Esophagus muscularis mucosa (tissue), 4 donors: ENCODE measurements at regions not wholly inside any gene's neighbourhood (a gene's known extent, or its start where the extent isn't known, plus 50 kb on each side); places are given as distances from the start of the nearest gene placed in this dataset.
A peak's percentile ranks its signal among the peaks of the same experiment; 100 is the strongest.

Experiments used
- DNase-seq: peaks from one replicate; pipeline ENCODE4 v3.0.0-alpha.2; 2017; ENCODE audit errors: extremely low spot score
- H3K27ac ChIP-seq, 4 donors: fragments of 200-600 bp; sonication (generic); replicated peaks in 1 of 4; 1 replicate in 3 of 4; 2 replicates in 1 of 4; pipeline ENCODE4 v1.5.1; 2016 to 2019; ENCODE audit warnings: mild to moderate bottlenecking in 1 of 4
- H3K27me3 ChIP-seq, 4 donors: fragments of 200-600 bp; sonication (generic); one replicate each; pipeline versions ENCODE4 v1.5.1 to v1.6.0; 2016 to 2019
- H3K36me3 ChIP-seq, 4 donors: fragments of 200-600 bp; sonication (generic); one replicate each; pipeline ENCODE4 v1.5.1; 2016 to 2019
- H3K4me1 ChIP-seq, 4 donors: fragments of 200-600 bp; sonication (generic); one replicate each; pipeline ENCODE4 v1.5.1; 2016 to 2019
- H3K4me3 ChIP-seq, 4 donors: fragments of 200-600 bp; sonication (generic); 1 replicate in 2 of 4; 2 replicates in 2 of 4; pipeline ENCODE4 v1.5.1; 2016 to 2019; ENCODE audit warnings: mild to moderate bottlenecking in 4 of 4, moderate library complexity in 1 of 4
- H3K9me3 ChIP-seq, 4 donors: fragments of 200-600 bp; sonication (generic); 1 replicate in 3 of 4; 2 replicates in 1 of 4; pipeline ENCODE4 v1.5.1; 2016 to 2019
- EP300 ChIP-seq: sonication (generic); formaldehyde crosslinking; IDR thresholded peaks from one replicate; pipeline ENCODE4 v1.6.1; 2017; ENCODE audit warnings: antibody characterized with exemption
- POLR2A ChIP-seq: fragments of 450-650 bp; IDR thresholded peaks from one replicate; pipeline ENCODE4 v1.6.1; 2017; ENCODE audit warnings: antibody characterized with exemption, moderate library complexity, mild to moderate bottlenecking, low read depth
- POLR2AphosphoS5 ChIP-seq, 2 donors: sonication (generic); formaldehyde crosslinking; IDR thresholded peaks; one replicate each; pipeline ENCODE4 v1.6.1; 2017; ENCODE audit warnings: antibody characterized with exemption in 2 of 2
- WGBS: methylation state at CpG from one replicate; pipeline ENCODE4 v1.1.5; 2018; 5-methylcytosine and 5-hydroxymethylcytosine counted together
- intact Hi-C: fragments of 100-400 bp; cut with DNase I; formaldehyde crosslinking; loops from one replicate; pipeline ENCODE4 v1.15.1; 2023
- TF ChIP-seq, protein P1 (sequence below), 3 experiments: fragments of 200-600 bp in 2 of 3; fragments of 450-650 bp in 1 of 3; sonication (generic) in 2 of 3; IDR thresholded peaks; one replicate each; pipeline ENCODE4 v1.5.1; 2017 to 2019; ENCODE audit warnings: antibody characterized with exemption in 3 of 3, mild to moderate bottlenecking in 2 of 3, moderate library complexity in 1 of 3

DNA sequence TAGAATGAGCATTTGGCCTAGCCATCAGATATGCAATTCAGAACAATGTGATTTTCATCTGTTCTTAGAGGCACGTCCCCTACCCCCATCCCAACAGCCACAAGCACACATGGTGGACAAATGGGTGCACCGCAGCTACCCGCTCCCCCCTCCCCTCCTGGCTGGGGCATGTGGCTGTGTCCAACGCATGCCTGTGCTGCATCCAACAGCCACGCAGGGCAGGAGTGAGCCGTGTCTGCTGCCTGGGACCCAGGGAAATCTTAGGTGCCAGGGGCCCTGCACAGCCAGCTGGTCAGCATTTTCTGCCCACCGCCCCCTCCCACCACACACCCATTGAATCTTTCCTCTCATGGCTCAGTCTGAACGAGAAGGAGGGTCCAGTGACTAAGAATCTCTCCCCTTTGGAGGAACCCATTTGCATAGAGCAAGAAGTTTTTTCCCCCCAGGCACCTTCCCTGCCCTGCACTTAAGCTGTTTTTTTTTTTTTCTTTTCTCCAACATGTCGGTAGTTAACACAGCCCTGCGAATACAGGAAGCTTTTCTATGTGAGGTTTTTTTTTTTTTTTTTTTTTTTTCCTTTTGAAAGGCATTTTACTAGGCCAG is 138.9 kb downstream of the WDR11 start:
- no peak overlapping the region for H3K4me3 ChIP-seq
- DNase-seq: peak; percentile 31
- TF ChIP-seq EP300: no peak
- TF ChIP-seq POLR2A: no peak
- TF ChIP-seq POLR2AphosphoS5 (IDR thresholded peaks at IDR 0.05): no peak
- TF ChIP-seq, protein P1, sequence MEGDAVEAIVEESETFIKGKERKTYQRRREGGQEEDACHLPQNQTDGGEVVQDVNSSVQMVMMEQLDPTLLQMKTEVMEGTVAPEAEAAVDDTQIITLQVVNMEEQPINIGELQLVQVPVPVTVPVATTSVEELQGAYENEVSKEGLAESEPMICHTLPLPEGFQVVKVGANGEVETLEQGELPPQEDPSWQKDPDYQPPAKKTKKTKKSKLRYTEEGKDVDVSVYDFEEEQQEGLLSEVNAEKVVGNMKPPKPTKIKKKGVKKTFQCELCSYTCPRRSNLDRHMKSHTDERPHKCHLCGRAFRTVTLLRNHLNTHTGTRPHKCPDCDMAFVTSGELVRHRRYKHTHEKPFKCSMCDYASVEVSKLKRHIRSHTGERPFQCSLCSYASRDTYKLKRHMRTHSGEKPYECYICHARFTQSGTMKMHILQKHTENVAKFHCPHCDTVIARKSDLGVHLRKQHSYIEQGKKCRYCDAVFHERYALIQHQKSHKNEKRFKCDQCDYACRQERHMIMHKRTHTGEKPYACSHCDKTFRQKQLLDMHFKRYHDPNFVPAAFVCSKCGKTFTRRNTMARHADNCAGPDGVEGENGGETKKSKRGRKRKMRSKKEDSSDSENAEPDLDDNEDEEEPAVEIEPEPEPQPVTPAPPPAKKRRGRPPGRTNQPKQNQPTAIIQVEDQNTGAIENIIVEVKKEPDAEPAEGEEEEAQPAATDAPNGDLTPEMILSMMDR (IDR thresholded peaks at IDR 0.05): no peak
- no peaks in the 10 kb centered on the region for H3K36me3 ChIP-seq
- intact Hi-C loops: no loop called here
- H3K27ac ChIP-seq: no peak overlapping the region
- peaks cover 0 to 9% (median 0%) of the 10 kb centered on the region in 4 donors for H3K9me3 ChIP-seq
- H3K27me3 ChIP-seq: no peaks in the 10 kb centered on the region
- WGBS: 85% methylated on average over 10 of the region's 10 CpGs
- H3K4me1 ChIP-seq: no peaks in the 10 kb centered on the region

DNA sequence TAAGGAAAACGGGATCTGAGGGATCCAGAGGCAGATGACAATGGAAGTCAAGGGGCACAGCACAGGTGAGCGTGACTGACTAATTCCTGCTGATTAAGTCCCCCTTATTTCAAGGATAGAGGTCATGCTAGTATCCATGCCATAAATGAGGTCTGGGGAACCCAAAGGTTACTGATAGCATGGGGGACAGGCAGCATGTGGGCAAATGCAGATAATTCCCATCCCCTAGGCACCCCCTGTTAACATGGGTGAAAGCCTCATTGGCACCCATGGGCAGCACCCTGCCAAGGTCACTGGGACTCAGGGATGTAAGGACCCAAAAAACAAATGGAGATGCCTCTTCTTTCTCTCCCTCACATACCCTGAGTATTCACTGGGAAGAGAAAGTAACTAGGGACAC is 139.7 kb downstream of the WDR11 start:
- no peaks in the 10 kb centered on the region for H3K36me3 ChIP-seq
- 94% methylated on average over 2 of the region's 2 CpGs for WGBS
- H3K27me3 ChIP-seq: no peaks in the 10 kb centered on the region
- peaks cover 0 to 9% (median 0%) of the 10 kb centered on the region in 4 donors for H3K9me3 ChIP-seq
- intact Hi-C loops: no loop called here
- H3K4me1 ChIP-seq: no peaks in the 10 kb centered on the region
- H3K27ac ChIP-seq: no peak overlapping the region
- no peak overlapping the region for H3K4me3 ChIP-seq
- TF ChIP-seq POLR2A: no peak
- TF ChIP-seq POLR2AphosphoS5 (IDR thresholded peaks at IDR 0.05): no peak
- TF ChIP-seq EP300: no peak
- TF ChIP-seq, protein P1 (IDR thresholded peaks at IDR 0.05): no peak
- DNase-seq: peak; percentile 57

DNA sequence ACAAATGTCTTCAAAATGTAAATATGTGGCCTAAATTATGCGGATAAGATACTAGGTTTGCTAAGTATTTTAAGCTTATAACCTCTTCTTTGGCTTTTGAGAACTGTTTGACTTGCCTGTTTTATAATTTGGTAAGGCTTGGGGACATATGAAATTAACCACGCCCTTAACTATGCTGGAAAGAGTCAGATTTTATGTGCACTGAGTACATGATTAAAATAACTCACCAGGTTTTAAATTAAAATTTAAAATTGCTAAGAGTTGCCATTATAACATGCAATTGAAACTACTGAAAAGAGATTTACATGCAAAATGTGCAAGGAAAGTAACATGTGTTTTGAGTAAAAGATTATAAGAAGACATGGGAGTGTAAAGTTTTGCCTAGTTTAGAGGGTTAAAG is 141.9 kb downstream of the WDR11 start:
- no peaks in the 10 kb centered on the region for H3K4me1 ChIP-seq
- no peaks in the 10 kb centered on the region for H3K27me3 ChIP-seq
- 95% methylated on average over 2 of the region's 2 CpGs for WGBS
- intact Hi-C loops: no loop called here
- peaks cover 0 to 9% (median 0%) of the 10 kb centered on the region in 4 donors for H3K9me3 ChIP-seq
- no peaks in the 10 kb centered on the region for H3K36me3 ChIP-seq
- TF ChIP-seq POLR2A (no peak), EP300 (no peak), POLR2AphosphoS5 (IDR thresholded peaks at IDR 0.05) (no peak)
- TF ChIP-seq, protein P1 (IDR thresholded peaks at IDR 0.05): no peak
- no peak overlapping the region for H3K27ac ChIP-seq
- DNase-seq: no peak
- H3K4me3 ChIP-seq: no peak overlapping the region

DNA sequence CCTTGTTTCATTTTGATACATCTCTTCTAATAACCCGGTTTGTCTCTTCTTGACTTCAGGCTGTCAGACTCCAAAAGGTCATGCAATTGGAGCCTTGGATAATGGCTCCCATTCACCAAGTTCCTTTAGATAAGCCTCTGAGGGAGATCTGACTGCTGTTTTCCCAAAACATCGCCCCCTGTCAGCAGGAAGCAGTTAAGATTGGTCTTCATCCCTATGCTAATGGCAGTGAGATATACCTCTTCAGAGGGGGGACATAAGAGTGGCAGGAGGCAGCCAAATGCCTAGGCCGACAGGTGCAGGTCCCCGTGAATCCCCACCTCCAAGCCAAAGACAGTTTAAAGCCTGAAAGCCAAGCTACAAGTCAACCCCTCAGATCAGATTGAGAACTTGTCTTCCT is 144.6 kb downstream of the WDR11 start:
- Histone ChIP-seq H3K4me1 (no peaks in the 10 kb centered on the region), H3K4me3 (no peak overlapping the region), H3K9me3 (no peaks in the 10 kb centered on the region), H3K36me3 (no peaks in the 10 kb centered on the region), H3K27ac (no peak overlapping the region), H3K27me3 (no peaks in the 10 kb centered on the region)
- intact Hi-C loops: no loop called here
- DNase-seq: no peak
- 87% methylated on average over 4 of the region's 4 CpGs for WGBS
- TF ChIP-seq POLR2AphosphoS5 (IDR thresholded peaks at IDR 0.05) (no peak), POLR2A (no peak)

DNA sequence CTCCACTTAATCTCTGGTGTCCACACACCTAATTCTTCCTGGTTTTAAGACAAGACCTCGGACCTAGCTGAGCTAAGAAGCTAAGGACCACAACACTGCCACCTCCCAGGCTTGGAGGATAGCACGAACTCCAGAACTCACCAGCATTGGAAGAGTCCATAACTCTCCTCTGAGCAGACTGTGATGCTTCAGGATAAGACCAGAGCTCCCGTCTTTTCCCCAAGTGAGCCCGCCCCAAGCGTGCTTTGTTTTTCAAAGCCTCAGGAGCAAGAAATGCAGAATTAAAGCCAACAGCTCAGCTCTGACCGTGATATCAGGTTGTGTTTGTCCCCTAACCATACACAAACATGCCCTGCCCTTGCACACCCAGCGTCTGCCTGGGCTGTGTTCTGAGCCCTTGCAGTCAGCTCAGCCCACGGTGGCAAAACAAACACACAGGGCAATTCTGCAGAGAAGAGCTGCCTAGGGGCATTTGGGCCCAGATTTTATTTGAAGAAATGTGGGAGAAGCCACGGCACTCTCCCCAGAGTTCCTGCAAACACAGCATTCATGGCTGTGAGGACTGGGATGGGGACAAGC is 145.4 kb downstream of the WDR11 start:
- no peaks in the 10 kb centered on the region for H3K27me3 ChIP-seq
- TF ChIP-seq POLR2AphosphoS5 (IDR thresholded peaks at IDR 0.05) (no peak), POLR2A (no peak), EP300 (no peak)
- TF ChIP-seq, protein P1 (IDR thresholded peaks at IDR 0.05): no peak
- H3K4me1 ChIP-seq: no peaks in the 10 kb centered on the region
- DNase-seq: no peak
- H3K27ac ChIP-seq: no peak overlapping the region
- no peaks in the 10 kb centered on the region for H3K36me3 ChIP-seq
- WGBS: 85% methylated on average over 9 of the region's 9 CpGs
- no peaks in the 10 kb centered on the region for H3K9me3 ChIP-seq
- H3K4me3 ChIP-seq: no peak overlapping the region
- intact Hi-C loops: no loop called here
